GM12878 (cell line): ENCODE measurements at regions not wholly inside any gene's neighbourhood (a gene's known extent, or its start where the extent isn't known, plus 50 kb on each side); places are given as distances from the start of the nearest gene placed in this dataset.

ENCODE experiments used
- ATAC-seq: fragments of 200-7000 bp; cut with Tn5 transposase; 3 replicates; pipeline ENCODE4 v1.9.1; 2020; ENCODE audit warnings: mild to moderate bottlenecking, moderate library complexity
- BruUV-seq: library from RNA; stranded (reverse); fragments of 400-500 nt; replicated peaks from 2 replicates; lab custom pipeline; 2021; lab: Mats Ljungman, UMichigan
- CTCF ChIA-PET: fragments of 300-600 bp; sonication (Branson Sonifier 250); formaldehyde crosslinking; extraction: SDS; loops from one replicate; lab custom pipeline; 2021; ENCODE audit warnings: inconsistent platforms; lab: Yijun Ruan, JAX
- POLR2A ChIA-PET: fragments of 350-600 bp; formaldehyde crosslinking; extraction: SDS; loops from one replicate; lab custom pipeline; 2021; ENCODE audit warnings: inconsistent platforms; lab: Charles Lee
- RAD21 ChIA-PET: fragments of 300-600 bp; sonication (Branson Sonifier 250); formaldehyde crosslinking; loops from one replicate; lab custom pipeline; 2023; ENCODE audit warnings: antibody characterized with exemption; ENCODE audit not compliant: unreplicated experiment; lab: Charles Lee
- SMC1A ChIA-PET: fragments of 300-600 bp; sonication (Branson Sonifier 250); formaldehyde crosslinking; loops from one replicate; lab custom pipeline; 2023; ENCODE audit not compliant: unreplicated experiment, uncharacterized antibody; lab: Charles Lee
- DNase-seq: peaks from one replicate; pipeline ENCODE4 v3.0.0-alpha.2; 2011; ENCODE audit warnings: low read depth, low spot score
- FAIRE-seq: peaks from 3 replicates; lab custom pipeline; 2011; peaks lifted over from hg19 to GRCh38; lab: Jason Lieb, UNC
- H2AFZ ChIP-seq: 2 replicates; pipeline ENCODE4 v1.6.0; 2011; ENCODE audit warnings: low read depth, low read length, control low read depth; ENCODE audit not compliant: control insufficient read depth
- H3K27ac ChIP-seq: 2 replicates; pipeline ENCODE4 v1.5.1; 2011; ENCODE audit warnings: control low read depth; ENCODE audit not compliant: control insufficient read depth, insufficient read depth
- H3K27me3 ChIP-seq, 2 experiments: replicated peaks in 1 of 2; 2 replicates each; pipeline versions ENCODE4 v1.6.0 to v1.6.1; 2011; ENCODE audit warnings: low read length in 1 of 2; ENCODE audit not compliant: control insufficient read depth in 2 of 2, insufficient read depth in 2 of 2
- H3K36me3 ChIP-seq, 2 experiments: 2 replicates each; pipeline ENCODE4 v1.5.1; 2011; ENCODE audit warnings: low read length in 1 of 2; ENCODE audit not compliant: control insufficient read depth in 2 of 2, insufficient read depth in 2 of 2
- H3K4me1 ChIP-seq: 2 replicates; pipeline ENCODE4 v1.6.1; 2011; ENCODE audit warnings: mild to moderate bottlenecking, low read length, moderate library complexity, mixed read lengths; ENCODE audit not compliant: control insufficient read depth, insufficient read depth
- H3K4me2 ChIP-seq: 2 replicates; pipeline ENCODE4 v1.6.0; 2011; ENCODE audit warnings: control low read depth; ENCODE audit not compliant: control insufficient read depth, insufficient read depth
- H3K4me3 ChIP-seq: fragments of 200-600 bp; sonication (generic); 2 replicates; pipeline ENCODE4 v1.5.1; 2016
- H3K79me2 ChIP-seq: 2 replicates; pipeline ENCODE4 v1.6.0; 2011; ENCODE audit warnings: low read length; ENCODE audit not compliant: control insufficient read depth, insufficient read depth
- H3K9ac ChIP-seq: 2 replicates; pipeline ENCODE4 v1.8.0; 2011; ENCODE audit warnings: low read length, control low read depth, mixed read lengths; ENCODE audit not compliant: control insufficient read depth, insufficient read depth
- H3K9me3 ChIP-seq: replicated peaks from 3 replicates; pipeline ENCODE4 v1.5.1; 2011; ENCODE audit warnings: mild to moderate bottlenecking, low read length; ENCODE audit not compliant: control insufficient read depth, insufficient read depth
- H4K20me1 ChIP-seq: 2 replicates; pipeline ENCODE4 v1.6.0; 2011; ENCODE audit not compliant: control insufficient read depth, insufficient read depth
- CREM ChIP-seq: IDR thresholded peaks from 2 replicates; pipeline ENCODE4 v1.6.1; 2014; ENCODE audit warnings: antibody characterized with exemption, low read depth
- EGR1 ChIP-seq, 2 experiments: IDR thresholded peaks; 1 replicate in 1 of 2; 2 replicates in 1 of 2; pipeline ENCODE4 v1.6.1; 2011 to 2012; ENCODE audit warnings: low read depth in 2 of 2, low read length in 2 of 2, borderline replicate concordance in 1 of 2, mild to moderate bottlenecking in 1 of 2, moderate library complexity in 1 of 2
- ESRRA ChIP-seq: IDR thresholded peaks from 2 replicates; pipeline ENCODE4 v1.6.1; 2012; ENCODE audit warnings: mild to moderate bottlenecking, low read length, improper control_type of control experiment
- ETV6 ChIP-seq, 2 experiments: fragments of 450-650 bp in 1 of 2; IDR thresholded peaks in 1 of 2; conservative IDR thresholded peaks in 1 of 2; 2 replicates each; pipeline ENCODE4 v1.6.1; 2014; ENCODE audit warnings: antibody characterized with exemption in 1 of 2, borderline replicate concordance in 1 of 2, low read depth in 1 of 2, mild to moderate bottlenecking in 1 of 2, moderate library complexity in 1 of 2
- GATAD2B ChIP-seq: fragments of 450-650 bp; conservative IDR thresholded peaks from 2 replicates; pipeline ENCODE4 v1.6.1; 2017; ENCODE audit warnings: low read depth, mild to moderate bottlenecking, moderate library complexity
- HDAC6 ChIP-seq: fragments of 200-600 bp; sonication (generic); IDR thresholded peaks from one replicate; pipeline ENCODE4 v1.8.0; 2017; ENCODE audit warnings: antibody characterized with exemption; ENCODE audit not compliant: unreplicated experiment
- JUND ChIP-seq: IDR thresholded peaks from 2 replicates; pipeline ENCODE4 v1.6.1; 2012; ENCODE audit warnings: low read depth, mild to moderate bottlenecking, low read length, improper control_type of control experiment, moderate library complexity
- LARP7 ChIP-seq: fragments of 450-650 bp; IDR thresholded peaks from 2 replicates; pipeline ENCODE4 v1.6.1; 2017; ENCODE audit warnings: mild to moderate bottlenecking
- MEF2B ChIP-seq: fragments of 450-650 bp; IDR thresholded peaks from 2 replicates; pipeline ENCODE4 v1.6.1; 2018; ENCODE audit warnings: mild to moderate bottlenecking, moderate library complexity; ENCODE audit not compliant: partially characterized antibody, poor library complexity, severe bottlenecking
- NFXL1 ChIP-seq: fragments of 450-650 bp; IDR thresholded peaks from 2 replicates; pipeline ENCODE4 v1.6.1; 2017; ENCODE audit warnings: antibody characterized with exemption, mild to moderate bottlenecking, borderline replicate concordance
- NFYB ChIP-seq: IDR thresholded peaks from 2 replicates; pipeline ENCODE4 v1.6.1; 2011; ENCODE audit warnings: low read depth, mild to moderate bottlenecking, low read length, improper control_type of control experiment, moderate library complexity; ENCODE audit not compliant: insufficient read depth
- NR2F1 ChIP-seq: fragments of 450-650 bp; conservative IDR thresholded peaks from 2 replicates; pipeline ENCODE4 v1.6.1; 2017; ENCODE audit warnings: mild to moderate bottlenecking
- PML ChIP-seq: IDR thresholded peaks from 2 replicates; pipeline ENCODE4 v1.6.1; 2012; ENCODE audit warnings: low read length, inconsistent platforms
- RFX5 ChIP-seq: IDR thresholded peaks from 2 replicates; pipeline ENCODE4 v1.6.1; 2011; ENCODE audit warnings: low read depth, low read length, improper control_type of control experiment
- SIN3A ChIP-seq: IDR thresholded peaks from 2 replicates; pipeline ENCODE4 v1.6.1; 2012; ENCODE audit warnings: low read depth, low read length, improper control_type of control experiment
- SP1 ChIP-seq: IDR thresholded peaks from one replicate; pipeline ENCODE4 v1.6.1; 2011; ENCODE audit warnings: low read depth, low read length
- SREBF1 ChIP-seq: IDR thresholded peaks from 2 replicates; pipeline ENCODE4 v1.6.1; 2012; ENCODE audit warnings: mild to moderate bottlenecking, low read length
- STAT1 ChIP-seq: fragments of 450-650 bp; conservative IDR thresholded peaks from 2 replicates; pipeline ENCODE4 v1.6.1; 2014; ENCODE audit warnings: antibody characterized with exemption, mild to moderate bottlenecking
- STAT3 ChIP-seq: IDR thresholded peaks from 2 replicates; pipeline ENCODE4 v1.6.1; 2011; ENCODE audit warnings: low read depth, low read length, improper control_type of control experiment
- TCF12 ChIP-seq: IDR thresholded peaks from 2 replicates; pipeline ENCODE4 v1.6.1; 2011; ENCODE audit warnings: low read depth, mild to moderate bottlenecking, low read length
- ZNF217 ChIP-seq: fragments of 450-650 bp; IDR thresholded peaks from 2 replicates; pipeline ENCODE4 v1.6.1; 2017; ENCODE audit warnings: antibody characterized with exemption, mild to moderate bottlenecking
- ZNF274 ChIP-seq: IDR thresholded peaks from one replicate; pipeline ENCODE4 v1.8.0; 2011; ENCODE audit not compliant: insufficient read length, insufficient read depth
- in situ Hi-C: fragments of 300-500 bp; cut with MboI; formaldehyde crosslinking; loops from 9 replicates; pipeline ENCODE4 v1.14.3; 2018; ENCODE audit warnings: mixed read lengths
- intact Hi-C: fragments of 100-400 bp; cut with micrococcal nuclease; formaldehyde crosslinking; loops from one replicate; pipeline ENCODE4 v1.14.2; 2022; ENCODE audit not compliant: unreplicated experiment
- TF ChIP-seq, protein P1 (sequence below): IDR thresholded peaks from 2 replicates; pipeline ENCODE4 v1.6.1; 2011; ENCODE audit warnings: low read depth, mild to moderate bottlenecking, low read length, moderate library complexity, borderline replicate concordance; ENCODE audit errors: extremely low read depth
- TF ChIP-seq, protein P2 (sequence below): IDR thresholded peaks from 2 replicates; pipeline ENCODE4 v1.6.1; 2011; ENCODE audit warnings: borderline replicate concordance, low read depth, mild to moderate bottlenecking, moderate library complexity, mixed read lengths, low read length; ENCODE audit not compliant: insufficient read depth; ENCODE audit errors: extremely low read length

- TF ChIP-seq NFXL1 (no peak), SREBF1 (no peak), LARP7 (no peak), GATAD2B (no peak), TCF12 (no peak), HDAC6 (no peak)
- TF ChIP-seq, protein P1, sequence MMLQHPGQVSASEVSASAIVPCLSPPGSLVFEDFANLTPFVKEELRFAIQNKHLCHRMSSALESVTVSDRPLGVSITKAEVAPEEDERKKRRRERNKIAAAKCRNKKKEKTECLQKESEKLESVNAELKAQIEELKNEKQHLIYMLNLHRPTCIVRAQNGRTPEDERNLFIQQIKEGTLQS, result no peak
- TF ChIP-seq, all 136 proteins: peak for 0
Observed at GRCh38 chr12:58433959-58434358, 486.3 kb downstream of the LRIG3 start (continued).

GRCh38 chr12:58434726-58435125, 485.6 kb downstream of the LRIG3 start:
- CTCF ChIA-PET, result interaction anchor here (1.9 to 2.1 kb wide), 2 partner anchors 10 to 12 kb away, joined by 4 to 6 read pairs; no protein-coding TSS in a partner anchor
- no peaks in the 10 kb centered on the region for H3K36me3 ChIP-seq
- FAIRE-seq, result no peak

More at GRCh38 chr12:58434726-58435125, 485.6 kb downstream of the LRIG3 start:
- SMC1A ChIA-PET, result interaction anchor here (2.6 kb wide), 1 partner anchor 9 kb away, joined by 8 read pairs; no protein-coding TSS in a partner anchor
- Histone ChIP-seq H3K9me3 (no peaks in the 10 kb centered on the region), H3K4me2 (no peak overlapping the region), H3K27ac (no peak overlapping the region), H2AFZ (no peak overlapping the region), H3K79me2 (no peaks in the 10 kb centered on the region), H3K4me3 (no peak overlapping the region), H3K27me3 (no peaks in the 10 kb centered on the region), H4K20me1 (no peaks in the 10 kb centered on the region), H3K9ac (no peak overlapping the region), H3K4me1 (no peaks in the 10 kb centered on the region)
- DNase-seq (no peak), ATAC-seq (no peak)
- in situ Hi-C loops (no loop called here), intact Hi-C loops (no loop called here)
- RAD21 ChIA-PET, result no interaction called here
- POLR2A ChIA-PET, result interaction anchor here (1.0 kb wide), 1 partner anchor 11 kb away, joined by 3 read pairs; no protein-coding TSS in a partner anchor
- no peak for TF ChIP-seq CREM
- no peak for TF ChIP-seq NFYB
- TF ChIP-seq, protein P2, sequence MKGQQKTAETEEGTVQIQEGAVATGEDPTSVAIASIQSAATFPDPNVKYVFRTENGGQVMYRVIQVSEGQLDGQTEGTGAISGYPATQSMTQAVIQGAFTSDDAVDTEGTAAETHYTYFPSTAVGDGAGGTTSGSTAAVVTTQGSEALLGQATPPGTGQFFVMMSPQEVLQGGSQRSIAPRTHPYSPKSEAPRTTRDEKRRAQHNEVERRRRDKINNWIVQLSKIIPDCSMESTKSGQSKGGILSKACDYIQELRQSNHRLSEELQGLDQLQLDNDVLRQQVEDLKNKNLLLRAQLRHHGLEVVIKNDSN, result no peak
- no peak for TF ChIP-seq LARP7
- no peak for TF ChIP-seq ETV6 (conservative IDR thresholded peaks at IDR 0.05 in 1 of 2, IDR thresholded peaks at IDR 0.05 in 1 of 2; ENCODE audit: borderline replicate concordance in 1 of 2, low read depth in 1 of 2)
- TF ChIP-seq MEF2B, result no peak
- TF ChIP-seq PML, result no peak
- no peak for TF ChIP-seq ZNF217
- TF ChIP-seq RFX5, result no peak
- TF ChIP-seq SIN3A, result no peak
- TF ChIP-seq NR2F1, result no peak
- no peak for TF ChIP-seq STAT1
- TF ChIP-seq JUND, result no peak
- no peak for TF ChIP-seq SP1
- no peak for TF ChIP-seq ZNF274
- no peak for TF ChIP-seq EGR1 (IDR thresholded peaks at IDR 0.05; ENCODE audit: borderline replicate concordance in 1 of 2, low read depth in 2 of 2, low read length in 2 of 2)
- no peak for TF ChIP-seq ESRRA
- no peak for TF ChIP-seq STAT3
- BruUV-seq, result no TSS peak
